ENCODE measurements at regions not wholly inside any gene's neighbourhood (a gene's known extent, or its start where the extent isn't known, plus 50 kb on each side); places are given as distances from the start of the nearest gene placed in this dataset.

DNA sequence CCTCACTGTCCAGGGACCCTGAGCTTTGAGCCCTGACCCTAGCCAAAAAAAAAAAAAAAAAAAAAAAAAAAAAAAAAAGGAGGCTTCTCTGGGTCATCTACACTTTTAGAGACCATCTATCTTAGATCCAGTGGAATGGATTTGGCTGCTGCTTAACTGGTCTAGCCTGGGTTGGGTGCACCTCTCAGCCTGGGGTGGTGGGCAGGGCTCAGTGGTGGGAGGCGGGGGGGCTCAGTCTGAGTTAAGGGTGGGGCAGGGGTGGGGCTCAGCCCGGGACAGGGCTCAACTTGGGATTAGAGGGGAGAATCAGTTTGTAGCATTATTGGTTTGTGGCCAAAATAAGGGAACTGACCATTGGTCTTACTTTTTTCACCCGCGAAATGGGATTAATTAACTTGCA, 139.2 kb downstream of the TPRA1 start:
- ATAC-seq (ENCODE audit: low read depth) (no peak), DNase-seq (no peak)
- peaks cover 0 to 32% (median 6%) of the 10 kb centered on the region in 4 experiments for H3K27me3 ChIP-seq (replicated peaks in 1 of 4; ENCODE audit: control extremely low read depth in 1 of 4, control insufficient read depth in 3 of 4, insufficient read depth in 4 of 4, low read length in 3 of 4)
- no peak overlapping the region for H3K4me3 Mint-ChIP-seq
- intact Hi-C loops (cut with micrococcal nuclease) = no loop called here
- peaks cover 3 to 7% of the 10 kb centered on the region in 2 donors for H3K4me1 ChIP-seq (ENCODE audit: control insufficient read depth in 2 of 2, insufficient read depth in 2 of 2, low read length in 2 of 2)
- no peak overlapping the region for H3K4me3 ChIP-seq (ENCODE audit: control extremely low read depth in 1 of 5, extremely low read depth in 1 of 5, insufficient read depth in 1 of 5, low read depth in 2 of 5, low read length in 4 of 5)
- H3K27ac ChIP-seq (ENCODE audit: low read length in 2 of 2) = no peak overlapping the region
- peaks cover 39% of the 10 kb centered on the region for H3K27me3 Mint-ChIP-seq
- H3K79me2 ChIP-seq (ENCODE audit: control insufficient read depth, insufficient read depth, low read length) = no peaks in the 10 kb centered on the region
- CTCF ChIA-PET = interaction anchor here (5.0 kb wide), 1 partner anchor 772 kb away, joined by 34 read pairs; no protein-coding TSS in a partner anchor
- H2AFZ ChIP-seq (ENCODE audit: insufficient read depth, low read depth, low read length, poor library complexity, severe bottlenecking) = no peak overlapping the region
- no peaks in the 10 kb centered on the region for H3K9me3 Mint-ChIP-seq (ENCODE audit: insufficient read depth)
- WGBS (ENCODE audit: insufficient coverage) = 67% methylated on average over 3 of the region's 4 CpGs
- no peak overlapping the region for H3K9ac ChIP-seq (ENCODE audit: low read length)
- no peaks in the 10 kb centered on the region for H4K20me1 ChIP-seq (ENCODE audit: control insufficient read depth, insufficient read depth, low read length, poor library complexity, severe bottlenecking)
- H3K27ac Mint-ChIP-seq = no peak overlapping the region
- peaks cover 6% of the 10 kb centered on the region for H3K4me1 Mint-ChIP-seq
- H3K4me2 ChIP-seq (replicated peaks; ENCODE audit: low read depth, low read length, poor library complexity, severe bottlenecking) = no peak overlapping the region
- no peaks in the 10 kb centered on the region for H3K36me3 ChIP-seq (replicated peaks in 1 of 2; ENCODE audit: control extremely low read depth in 1 of 2, control insufficient read depth in 1 of 2, extremely low read depth in 1 of 2, insufficient read depth in 2 of 2, low read length in 1 of 2)
- POLR2A ChIA-PET = no interaction called here
- peaks cover 0 to 4% (median 0%) of the 10 kb centered on the region in 3 donors for H3K9me3 ChIP-seq (ENCODE audit: control extremely low read depth in 1 of 3, control insufficient read depth in 2 of 3, insufficient read depth in 1 of 3, low read length in 2 of 3)
- TF ChIP-seq, protein P1, sequence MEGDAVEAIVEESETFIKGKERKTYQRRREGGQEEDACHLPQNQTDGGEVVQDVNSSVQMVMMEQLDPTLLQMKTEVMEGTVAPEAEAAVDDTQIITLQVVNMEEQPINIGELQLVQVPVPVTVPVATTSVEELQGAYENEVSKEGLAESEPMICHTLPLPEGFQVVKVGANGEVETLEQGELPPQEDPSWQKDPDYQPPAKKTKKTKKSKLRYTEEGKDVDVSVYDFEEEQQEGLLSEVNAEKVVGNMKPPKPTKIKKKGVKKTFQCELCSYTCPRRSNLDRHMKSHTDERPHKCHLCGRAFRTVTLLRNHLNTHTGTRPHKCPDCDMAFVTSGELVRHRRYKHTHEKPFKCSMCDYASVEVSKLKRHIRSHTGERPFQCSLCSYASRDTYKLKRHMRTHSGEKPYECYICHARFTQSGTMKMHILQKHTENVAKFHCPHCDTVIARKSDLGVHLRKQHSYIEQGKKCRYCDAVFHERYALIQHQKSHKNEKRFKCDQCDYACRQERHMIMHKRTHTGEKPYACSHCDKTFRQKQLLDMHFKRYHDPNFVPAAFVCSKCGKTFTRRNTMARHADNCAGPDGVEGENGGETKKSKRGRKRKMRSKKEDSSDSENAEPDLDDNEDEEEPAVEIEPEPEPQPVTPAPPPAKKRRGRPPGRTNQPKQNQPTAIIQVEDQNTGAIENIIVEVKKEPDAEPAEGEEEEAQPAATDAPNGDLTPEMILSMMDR (IDR thresholded peaks at IDR 0.05) = no peak
- no peak for TF ChIP-seq EZH2 (IDR thresholded peaks at IDR 0.05; ENCODE audit: borderline replicate concordance, insufficient read depth, low read depth, low read length, poor library complexity, severe bottlenecking)

DNA sequence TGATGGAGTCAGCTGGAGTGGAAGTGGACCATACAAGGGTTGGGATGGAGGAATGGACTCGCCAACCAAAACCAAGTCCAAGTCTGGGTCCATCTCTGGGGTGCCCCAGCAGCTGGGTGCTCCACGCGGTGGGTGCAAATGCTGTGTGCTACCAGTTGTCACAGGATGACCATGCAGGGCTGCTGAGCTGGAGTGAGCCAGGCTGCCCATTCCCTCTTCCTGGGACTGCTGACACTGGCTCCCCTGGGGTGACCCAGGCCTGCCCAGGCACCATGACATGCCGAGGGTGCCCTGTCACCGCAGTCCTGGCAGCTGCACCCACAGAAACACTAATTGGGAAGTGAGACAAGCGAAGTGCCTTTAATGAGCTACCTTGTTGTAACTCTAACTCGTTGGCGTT, 140.2 kb downstream of the TPRA1 start:
- H3K4me3 Mint-ChIP-seq = no peak overlapping the region
- Histone ChIP-seq H3K36me3 (replicated peaks in 1 of 2; ENCODE audit: control extremely low read depth in 1 of 2, control insufficient read depth in 1 of 2, extremely low read depth in 1 of 2, insufficient read depth in 2 of 2, low read length in 1 of 2) (no peaks in the 10 kb centered on the region), H3K9me3 (ENCODE audit: control extremely low read depth in 1 of 3, control insufficient read depth in 2 of 3, insufficient read depth in 1 of 3, low read length in 2 of 3) (peaks cover 0 to 4% (median 0%) of the 10 kb centered on the region in 3 donors), H3K79me2 (ENCODE audit: control insufficient read depth, insufficient read depth, low read length) (no peaks in the 10 kb centered on the region), H2AFZ (ENCODE audit: insufficient read depth, low read depth, low read length, poor library complexity, severe bottlenecking) (no peak overlapping the region), H3K9ac (ENCODE audit: low read length) (no peak overlapping the region), H4K20me1 (ENCODE audit: control insufficient read depth, insufficient read depth, low read length, poor library complexity, severe bottlenecking) (no peaks in the 10 kb centered on the region), H3K4me1 (ENCODE audit: control insufficient read depth in 2 of 2, insufficient read depth in 2 of 2, low read length in 2 of 2) (peaks cover 0 to 1% of the 10 kb centered on the region in 2 donors), H3K4me3 (ENCODE audit: control extremely low read depth in 1 of 5, extremely low read depth in 1 of 5, insufficient read depth in 1 of 5, low read depth in 2 of 5, low read length in 4 of 5) (no peak overlapping the region), H3K27ac (ENCODE audit: low read length in 2 of 2) (no peak overlapping the region), H3K27me3 (replicated peaks in 1 of 4; ENCODE audit: control extremely low read depth in 1 of 4, control insufficient read depth in 3 of 4, insufficient read depth in 4 of 4, low read length in 3 of 4) (peaks cover 0 to 23% (median 1%) of the 10 kb centered on the region in 4 experiments), H3K4me2 (replicated peaks; ENCODE audit: low read depth, low read length, poor library complexity, severe bottlenecking) (no peak overlapping the region)
- DNase-seq = no peak
- TF ChIP-seq, protein P1 (IDR thresholded peaks at IDR 0.05) = no peak
- TF ChIP-seq EZH2 (IDR thresholded peaks at IDR 0.05; ENCODE audit: borderline replicate concordance, insufficient read depth, low read depth, low read length, poor library complexity, severe bottlenecking) = no peak
- CTCF ChIA-PET = no interaction called here
- intact Hi-C loops (cut with micrococcal nuclease) = no loop called here
- WGBS (ENCODE audit: insufficient coverage) = 89% methylated on average over 8 of the region's 8 CpGs
- H3K4me1 Mint-ChIP-seq = peaks cover 2% of the 10 kb centered on the region
- no peak for ATAC-seq (ENCODE audit: low read depth)
- H3K27me3 Mint-ChIP-seq = peaks cover 32% of the 10 kb centered on the region
- POLR2A ChIA-PET = no interaction called here
- H3K27ac Mint-ChIP-seq = no peak overlapping the region
- H3K9me3 Mint-ChIP-seq (ENCODE audit: insufficient read depth) = no peaks in the 10 kb centered on the region
